Smooth muscle cell (in vitro differentiated cells): ENCODE measurements at regions not wholly inside any gene's neighbourhood (a gene's known extent, or its start where the extent isn't known, plus 50 kb on each side); places are given as distances from the start of the nearest gene placed in this dataset.

Source experiments
- DNase-seq: peaks from one replicate; lab custom pipeline; 2025; ENCODE audit not compliant: unreplicated experiment; lab: John Stamatoyannopoulos, UW
- H2AFZ ChIP-seq: fragments of 200-600 bp; sonication (generic); 2 replicates; pipeline ENCODE4 v1.6.0; 2016; ENCODE audit warnings: antibody characterized with exemption, low read depth, mild to moderate bottlenecking
- H3F3A ChIP-seq: fragments of 200-600 bp; sonication (generic); 2 replicates; pipeline ENCODE4 v1.6.0; 2017; ENCODE audit warnings: antibody characterized with exemption, low read depth
- H3K27ac ChIP-seq: fragments of 200-600 bp; sonication (generic); 2 replicates; pipeline ENCODE4 v1.5.1; 2016; ENCODE audit warnings: low read depth, mild to moderate bottlenecking
- H3K27me3 ChIP-seq: fragments of 200-600 bp; sonication (generic); 2 replicates; pipeline ENCODE4 v1.6.1; 2016; ENCODE audit warnings: low read depth, mild to moderate bottlenecking
- H3K36me3 ChIP-seq: fragments of 200-600 bp; sonication (generic); 2 replicates; pipeline ENCODE4 v1.5.1; 2016; ENCODE audit warnings: low read depth
- H3K4me1 ChIP-seq: fragments of 200-600 bp; sonication (generic); 2 replicates; pipeline ENCODE4 v1.5.1; 2016; ENCODE audit warnings: low read depth
- H3K4me2 ChIP-seq: fragments of 200-600 bp; sonication (generic); 2 replicates; pipeline ENCODE4 v1.6.0; 2016; ENCODE audit warnings: mild to moderate bottlenecking
- H3K4me3 ChIP-seq: fragments of 200-600 bp; sonication (generic); 2 replicates; pipeline ENCODE4 v1.5.1; 2016; ENCODE audit warnings: mild to moderate bottlenecking
- H3K79me2 ChIP-seq: fragments of 200-600 bp; sonication (generic); 2 replicates; pipeline ENCODE4 v1.6.0; 2016; ENCODE audit warnings: low read depth, mild to moderate bottlenecking
- H3K9ac ChIP-seq: fragments of 200-600 bp; sonication (generic); 2 replicates; pipeline ENCODE4 v1.6.0; 2016; ENCODE audit warnings: low read depth
- H3K9me3 ChIP-seq: fragments of 200-600 bp; sonication (generic); replicated peaks from 2 replicates; pipeline ENCODE4 v1.5.1; 2016; ENCODE audit warnings: low read depth
- H4K20me1 ChIP-seq: fragments of 200-600 bp; sonication (generic); 2 replicates; pipeline ENCODE4 v1.6.0; 2016; ENCODE audit warnings: low read depth
- WGBS: methylation state at CpG from one replicate; pipeline ENCODE4 v1.1.7; 2016; ENCODE audit warnings: low lambda C conversion rate; 5-methylcytosine and 5-hydroxymethylcytosine counted together
- TF ChIP-seq, protein P1 (sequence below): fragments of 200-600 bp; sonication (generic); IDR thresholded peaks from 2 replicates; pipeline ENCODE4 v1.5.1; 2017; ENCODE audit warnings: borderline replicate concordance, mild to moderate bottlenecking, antibody characterized with exemption; ENCODE audit not compliant: insufficient read depth, poor library complexity, severe bottlenecking

DNA sequence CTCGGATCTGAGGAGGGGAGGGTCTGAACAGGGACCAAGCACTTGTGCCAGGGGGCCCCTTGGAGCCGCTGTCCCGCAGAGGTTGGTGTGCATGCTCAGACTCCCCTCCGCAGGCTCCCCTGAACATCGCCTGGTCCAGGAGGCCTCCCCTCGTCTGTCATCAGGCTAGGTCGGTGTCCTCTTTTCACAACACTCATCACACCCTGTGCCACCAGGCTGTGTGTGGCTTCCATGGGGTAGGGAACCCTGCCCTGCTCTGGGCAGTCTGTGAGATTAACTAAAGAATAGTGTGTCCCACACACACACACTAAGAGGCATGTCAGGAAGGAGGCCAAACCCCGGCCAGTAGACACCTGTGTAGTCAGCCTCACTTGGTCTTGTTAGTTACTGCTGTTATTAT lies 119.3 kb downstream of the C5orf15 start:
- TF ChIP-seq, protein P1, sequence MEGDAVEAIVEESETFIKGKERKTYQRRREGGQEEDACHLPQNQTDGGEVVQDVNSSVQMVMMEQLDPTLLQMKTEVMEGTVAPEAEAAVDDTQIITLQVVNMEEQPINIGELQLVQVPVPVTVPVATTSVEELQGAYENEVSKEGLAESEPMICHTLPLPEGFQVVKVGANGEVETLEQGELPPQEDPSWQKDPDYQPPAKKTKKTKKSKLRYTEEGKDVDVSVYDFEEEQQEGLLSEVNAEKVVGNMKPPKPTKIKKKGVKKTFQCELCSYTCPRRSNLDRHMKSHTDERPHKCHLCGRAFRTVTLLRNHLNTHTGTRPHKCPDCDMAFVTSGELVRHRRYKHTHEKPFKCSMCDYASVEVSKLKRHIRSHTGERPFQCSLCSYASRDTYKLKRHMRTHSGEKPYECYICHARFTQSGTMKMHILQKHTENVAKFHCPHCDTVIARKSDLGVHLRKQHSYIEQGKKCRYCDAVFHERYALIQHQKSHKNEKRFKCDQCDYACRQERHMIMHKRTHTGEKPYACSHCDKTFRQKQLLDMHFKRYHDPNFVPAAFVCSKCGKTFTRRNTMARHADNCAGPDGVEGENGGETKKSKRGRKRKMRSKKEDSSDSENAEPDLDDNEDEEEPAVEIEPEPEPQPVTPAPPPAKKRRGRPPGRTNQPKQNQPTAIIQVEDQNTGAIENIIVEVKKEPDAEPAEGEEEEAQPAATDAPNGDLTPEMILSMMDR: no peak
- Histone ChIP-seq H3K27ac (no peak overlapping the region), H3K9ac (no peak overlapping the region), H3K36me3 (no peaks in the 10 kb centered on the region), H3K4me1 (no peaks in the 10 kb centered on the region), H3F3A (no peaks in the 10 kb centered on the region), H3K4me3 (no peak overlapping the region), H3K79me2 (no peaks in the 10 kb centered on the region), H4K20me1 (no peaks in the 10 kb centered on the region), H3K9me3 (no peaks in the 10 kb centered on the region), H3K27me3 (no peaks in the 10 kb centered on the region), H3K4me2 (no peak overlapping the region), H2AFZ (no peak overlapping the region)
- no peak for DNase-seq
- 90% methylated on average over 8 of the region's 8 CpGs for WGBS

GRCh38 chr5:133848341-133848811 lies 120.0 kb downstream of the C5orf15 start:
- H3K36me3 ChIP-seq: no peaks in the 10 kb centered on the region
- H2AFZ ChIP-seq: no peak overlapping the region
- TF ChIP-seq, protein P1: no peak
- no peak overlapping the region for H3K9ac ChIP-seq
- H3F3A ChIP-seq: no peaks in the 10 kb centered on the region
- no peaks in the 10 kb centered on the region for H4K20me1 ChIP-seq
- no peak for DNase-seq
- no peaks in the 10 kb centered on the region for H3K9me3 ChIP-seq
- no peak overlapping the region for H3K27ac ChIP-seq
- H3K4me3 ChIP-seq: no peak overlapping the region
- H3K4me2 ChIP-seq: no peak overlapping the region
- 63% methylated on average over 7 of the region's 7 CpGs for WGBS
- no peaks in the 10 kb centered on the region for H3K79me2 ChIP-seq
- H3K4me1 ChIP-seq: peaks cover 5% of the 10 kb centered on the region
- no peaks in the 10 kb centered on the region for H3K27me3 ChIP-seq

GRCh38 chr5:133847886-133848285 lies 120.5 kb downstream of the C5orf15 start:
- no peak overlapping the region for H3K27ac ChIP-seq
- no peak overlapping the region for H3K9ac ChIP-seq
- H2AFZ ChIP-seq: no peak overlapping the region
- H3K9me3 ChIP-seq: no peaks in the 10 kb centered on the region
- no peaks in the 10 kb centered on the region for H3K27me3 ChIP-seq
- H3K79me2 ChIP-seq: no peaks in the 10 kb centered on the region
- no peaks in the 10 kb centered on the region for H3F3A ChIP-seq
- H3K4me2 ChIP-seq: no peak overlapping the region
- no peaks in the 10 kb centered on the region for H3K36me3 ChIP-seq
- no peak overlapping the region for H3K4me3 ChIP-seq
- H4K20me1 ChIP-seq: no peaks in the 10 kb centered on the region
- WGBS: 95% methylated on average over 5 of the region's 5 CpGs
- H3K4me1 ChIP-seq: peaks cover 5% of the 10 kb centered on the region
- TF ChIP-seq, protein P1: no peak
- DNase-seq: no peak

DNA sequence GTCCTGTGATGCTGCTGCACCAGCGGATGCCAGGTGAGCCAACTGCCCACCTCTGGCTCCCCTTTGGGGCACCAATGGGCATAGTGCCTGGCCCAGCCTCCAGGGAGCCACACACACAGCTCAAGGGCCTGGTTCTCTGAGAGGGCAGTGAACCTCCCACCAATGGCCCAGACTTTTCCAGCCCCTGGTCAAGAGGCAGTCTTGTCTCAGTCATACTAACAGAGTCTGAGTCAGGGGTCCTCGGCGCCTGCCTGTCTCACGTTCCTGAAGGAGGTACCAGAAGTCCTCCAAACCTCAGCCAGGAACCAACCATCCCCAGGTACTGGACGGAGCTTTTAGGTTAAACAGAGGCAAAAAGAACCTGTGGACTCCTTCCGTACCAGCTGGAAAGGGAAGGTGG lies 121.1 kb downstream of the C5orf15 start:
- no peak overlapping the region for H3K4me2 ChIP-seq
- DNase-seq: no peak
- WGBS: 91% methylated on average over 6 of the region's 6 CpGs
- H3K4me1 ChIP-seq: peaks cover 5% of the 10 kb centered on the region
- H3K9me3 ChIP-seq: no peaks in the 10 kb centered on the region
- no peaks in the 10 kb centered on the region for H4K20me1 ChIP-seq
- H3K4me3 ChIP-seq: no peak overlapping the region
- no peak overlapping the region for H2AFZ ChIP-seq
- H3K9ac ChIP-seq: no peak overlapping the region
- no peaks in the 10 kb centered on the region for H3K79me2 ChIP-seq
- H3K27ac ChIP-seq: no peak overlapping the region
- H3F3A ChIP-seq: no peaks in the 10 kb centered on the region
- TF ChIP-seq, protein P1: no peak
- no peaks in the 10 kb centered on the region for H3K36me3 ChIP-seq
- no peaks in the 10 kb centered on the region for H3K27me3 ChIP-seq
